SK-N-MC (cell line): ENCODE measurements at regions not wholly inside any gene's neighbourhood (a gene's known extent, or its start where the extent isn't known, plus 50 kb on each side); places are given as distances from the start of the nearest gene placed in this dataset.

Experiments
- DNase-seq: peaks from one replicate; pipeline ENCODE4 v3.0.0-alpha.2; 2011; ENCODE audit warnings: low read depth, low spot score
- H3K27ac ChIP-seq: fragments of 200-600 bp; sonication (generic); 2 replicates; pipeline ENCODE4 v1.5.1; 2016; ENCODE audit warnings: mixed run types
- H3K36me3 ChIP-seq: fragments of 200-600 bp; sonication (generic); 2 replicates; pipeline ENCODE4 v1.6.1; 2017; ENCODE audit warnings: antibody characterized with exemption, low read length, mixed read lengths; ENCODE audit not compliant: insufficient read depth
- H3K4me3 ChIP-seq: fragments of 200-600 bp; sonication (generic); 2 replicates; pipeline ENCODE4 v1.5.1; 2016
- H3K9ac ChIP-seq: fragments of 200-600 bp; sonication (generic); 2 replicates; pipeline ENCODE4 v1.8.0; 2017; ENCODE audit warnings: mixed run types, mixed read lengths; ENCODE audit not compliant: insufficient read length
- H3K9me3 ChIP-seq: fragments of 200-600 bp; sonication (generic); 2 replicates; pipeline ENCODE4 v1.6.1; 2017; ENCODE audit warnings: low read depth, mild to moderate bottlenecking, antibody characterized with exemption, low read length, moderate library complexity, mixed read lengths
- EZH2 ChIP-seq: fragments of 200-600 bp; sonication (generic); IDR thresholded peaks from one replicate; pipeline ENCODE4 v1.6.1; 2017; ENCODE audit warnings: antibody characterized with exemption
- FOXP2 ChIP-seq: optimal IDR thresholded peaks from 2 replicates; pipeline ENCODE3; 2011; ENCODE audit warnings: mild to moderate bottlenecking, moderate library complexity; ENCODE audit not compliant: insufficient read depth; ENCODE audit errors: extremely low read length, control extremely low read depth
- POLR2AphosphoS5 ChIP-seq: IDR thresholded peaks from 2 replicates; pipeline ENCODE4 v1.6.1; 2012; ENCODE audit warnings: mild to moderate bottlenecking, low read depth, low read length, borderline replicate concordance

GRCh38 chr10:4653160-4653559 is 172.8 kb upstream of the AKR1E2 start:
- no peak overlapping the region for H3K4me3 ChIP-seq
- H3K27ac ChIP-seq, result no peak overlapping the region
- no peaks in the 10 kb centered on the region for H3K9me3 ChIP-seq
- no peaks in the 10 kb centered on the region for H3K36me3 ChIP-seq
- TF ChIP-seq POLR2AphosphoS5 (no peak), EZH2 (no peak), FOXP2 (no peak)
- DNase-seq, result no peak
- H3K9ac ChIP-seq, result no peak overlapping the region

GRCh38 chr10:4652111-4653010 is 173.6 kb upstream of the AKR1E2 start:
- TF ChIP-seq EZH2 (no peak), FOXP2 (no peak), POLR2AphosphoS5 (no peak)
- Histone ChIP-seq H3K36me3 (no peaks in the 10 kb centered on the region), H3K9ac (no peak overlapping the region), H3K27ac (no peak overlapping the region), H3K4me3 (no peak overlapping the region), H3K9me3 (no peaks in the 10 kb centered on the region)
- DNase-seq, result no peak

- H3K4me3 ChIP-seq, result no peak overlapping the region
- no peaks in the 10 kb centered on the region for H3K9me3 ChIP-seq
- no peak overlapping the region for H3K27ac ChIP-seq
- H3K36me3 ChIP-seq, result no peaks in the 10 kb centered on the region
- TF ChIP-seq POLR2AphosphoS5 (no peak), EZH2 (no peak), FOXP2 (no peak)
- DNase-seq, result no peak
- no peak overlapping the region for H3K9ac ChIP-seq
These were observed 174.5 kb upstream of the AKR1E2 start for GRCh38 chr10:4651404-4652037.

- Histone ChIP-seq H3K4me3 (no peak overlapping the region), H3K9me3 (no peaks in the 10 kb centered on the region), H3K36me3 (no peaks in the 10 kb centered on the region), H3K27ac (no peak overlapping the region), H3K9ac (no peak overlapping the region)
- TF ChIP-seq EZH2 (no peak), POLR2AphosphoS5 (no peak), FOXP2 (no peak)
- no peak for DNase-seq
These were observed 175.4 kb upstream of the AKR1E2 start for GRCh38 chr10:4650582-4650981.

- no peak overlapping the region for H3K27ac ChIP-seq
- TF ChIP-seq POLR2AphosphoS5 (no peak), FOXP2 (no peak), EZH2 (no peak)
- no peak overlapping the region for H3K9ac ChIP-seq
- H3K4me3 ChIP-seq, result no peak overlapping the region
- H3K36me3 ChIP-seq, result no peaks in the 10 kb centered on the region
- DNase-seq, result no peak
- H3K9me3 ChIP-seq, result no peaks in the 10 kb centered on the region
These were observed 176.0 kb upstream of the AKR1E2 start for GRCh38 chr10:4649886-4650508.

GRCh38 chr10:4649471-4649870 is 176.5 kb upstream of the AKR1E2 start:
- H3K4me3 ChIP-seq, result no peak overlapping the region
- H3K9me3 ChIP-seq, result no peaks in the 10 kb centered on the region
- no peak for TF ChIP-seq EZH2
- no peak for DNase-seq
- no peak overlapping the region for H3K9ac ChIP-seq
- H3K27ac ChIP-seq, result no peak overlapping the region
- no peaks in the 10 kb centered on the region for H3K36me3 ChIP-seq

- TF ChIP-seq POLR2AphosphoS5, result no peak
- TF ChIP-seq FOXP2, result no peak
- TF ChIP-seq EZH2, result no peak
- no peak overlapping the region for H3K9ac ChIP-seq
- no peaks in the 10 kb centered on the region for H3K36me3 ChIP-seq
- DNase-seq, result no peak
- H3K4me3 ChIP-seq, result no peak overlapping the region
- H3K27ac ChIP-seq, result no peak overlapping the region
- no peaks in the 10 kb centered on the region for H3K9me3 ChIP-seq
These were observed 177.0 kb upstream of the AKR1E2 start for GRCh38 chr10:4648999-4649398.

- no peaks in the 10 kb centered on the region for H3K36me3 ChIP-seq
- no peak for DNase-seq
- TF ChIP-seq EZH2 (no peak), POLR2AphosphoS5 (no peak), FOXP2 (no peak)
- no peak overlapping the region for H3K27ac ChIP-seq
- H3K4me3 ChIP-seq, result no peak overlapping the region
- no peak overlapping the region for H3K9ac ChIP-seq
- H3K9me3 ChIP-seq, result no peaks in the 10 kb centered on the region
These were observed 178.8 kb upstream of the AKR1E2 start for GRCh38 chr10:4647109-4647785.

- Histone ChIP-seq H3K27ac (no peak overlapping the region), H3K9me3 (no peaks in the 10 kb centered on the region), H3K9ac (no peak overlapping the region), H3K4me3 (no peak overlapping the region), H3K36me3 (no peaks in the 10 kb centered on the region)
- TF ChIP-seq POLR2AphosphoS5, result no peak
- TF ChIP-seq EZH2, result no peak
- TF ChIP-seq FOXP2, result no peak
- no peak for DNase-seq
These were observed 179.5 kb upstream of the AKR1E2 start for GRCh38 chr10:4646547-4646946.
